Activated CD4-positive, alpha-beta memory T cell treated with anti-CD3 and anti-CD28 coated beads, Interleukin-2, amount 10 ng/mL, durations not matched to agents 7 days and 5 days (primary cell): ENCODE measurements at regions not wholly inside any gene's neighbourhood (a gene's known extent, or its start where the extent isn't known, plus 50 kb on each side); places are given as distances from the start of the nearest gene placed in this dataset.
"Not testable (repeated sequence)": the region's sequence is repeated elsewhere in the genome, so short reads cannot be mapped to it uniquely, and the experiment has no call there.

Source experiments
- CTCF ChIA-PET: fragments of 350-600 bp; sonication (Branson Sonifier 250); formaldehyde crosslinking; loops from one replicate; lab custom pipeline; 2021; ENCODE audit warnings: antibody characterized with exemption, inconsistent platforms; lab: Charles Lee
- POLR2A ChIA-PET: fragments of 350-600 bp; sonication (Branson Sonifier 250); formaldehyde crosslinking; loops from one replicate; lab custom pipeline; 2021; ENCODE audit warnings: antibody characterized with exemption; lab: Charles Lee
- DNase-seq: peaks from one replicate; pipeline ENCODE4 v3.0.0-alpha.2; 2020
- H3K27ac Mint-ChIP-seq: one replicate; pipeline ENCODE4 v1.8.0; 2021; ENCODE audit warnings: mild to moderate bottlenecking, mixed read lengths
- H3K27me3 Mint-ChIP-seq: one replicate; pipeline ENCODE4 v1.8.0; 2021; ENCODE audit warnings: mixed read lengths
- H3K36me3 Mint-ChIP-seq: one replicate; pipeline ENCODE4 v1.8.0; 2021; ENCODE audit warnings: low read depth, mixed read lengths
- H3K4me1 Mint-ChIP-seq: one replicate; pipeline ENCODE4 v1.8.0; 2021; ENCODE audit warnings: mixed read lengths
- H3K4me3 Mint-ChIP-seq: one replicate; pipeline ENCODE4 v1.8.0; 2021; ENCODE audit warnings: mild to moderate bottlenecking, mixed read lengths
- H3K9me3 Mint-ChIP-seq: one replicate; pipeline ENCODE4 v1.8.0; 2021; ENCODE audit warnings: mixed read lengths

- DNase-seq = no peak
- H3K4me1 Mint-ChIP-seq = no peaks in the 10 kb centered on the region
- ChIA-PET CTCF (no interaction called here), POLR2A (no interaction called here)
- H3K27ac Mint-ChIP-seq = no peak overlapping the region
- H3K36me3 Mint-ChIP-seq = no peaks in the 10 kb centered on the region
- no peak overlapping the region for H3K4me3 Mint-ChIP-seq
- peaks cover 2% of the 10 kb centered on the region for H3K9me3 Mint-ChIP-seq
- H3K27me3 Mint-ChIP-seq = no peaks in the 10 kb centered on the region
Observed at GRCh38 chr7:20534543-20534942, 80.9 kb upstream of the ABCB5 start.

- CTCF ChIA-PET = no interaction called here
- no peak for DNase-seq
- POLR2A ChIA-PET = no interaction called here
- H3K27me3 Mint-ChIP-seq = no peaks in the 10 kb centered on the region
- peaks cover 2% of the 10 kb centered on the region for H3K9me3 Mint-ChIP-seq
- no peak overlapping the region for H3K27ac Mint-ChIP-seq
- no peaks in the 10 kb centered on the region for H3K36me3 Mint-ChIP-seq
- H3K4me1 Mint-ChIP-seq = no peaks in the 10 kb centered on the region
- H3K4me3 Mint-ChIP-seq = no peak overlapping the region
Observed at GRCh38 chr7:20535541-20535940, 79.9 kb upstream of the ABCB5 start.

- Mint-ChIP-seq H3K36me3 (no peaks in the 10 kb centered on the region), H3K4me3 (no peak overlapping the region), H3K9me3 (peaks cover 6% of the 10 kb centered on the region), H3K27me3 (no peaks in the 10 kb centered on the region), H3K4me1 (peaks cover 3% of the 10 kb centered on the region), H3K27ac (no peak overlapping the region)
- ChIA-PET CTCF (interaction anchor here (0.5 kb wide), 1 partner anchor 39 kb away, joined by 3 read pairs; no protein-coding TSS in a partner anchor), POLR2A (no interaction called here)
- DNase-seq = no peak
Observed at GRCh38 chr7:20539201-20539600, 76.3 kb upstream of the ABCB5 start.

GRCh38 chr7:20541608-20542349, 73.7 kb upstream of the ABCB5 start:
- DNase-seq = no peak
- Mint-ChIP-seq H3K27ac (no peak overlapping the region), H3K4me1 (peaks cover 3% of the 10 kb centered on the region), H3K27me3 (no peaks in the 10 kb centered on the region), H3K4me3 (no peak overlapping the region), H3K36me3 (no peaks in the 10 kb centered on the region), H3K9me3 (peaks cover 6% of the 10 kb centered on the region)
- POLR2A ChIA-PET = no interaction called here
- CTCF ChIA-PET = no interaction called here

GRCh38 chr7:20542594-20542993, 72.9 kb upstream of the ABCB5 start:
- H3K4me3 Mint-ChIP-seq = no peak overlapping the region
- H3K9me3 Mint-ChIP-seq = peaks cover 6% of the 10 kb centered on the region
- CTCF ChIA-PET = no interaction called here
- no peak for DNase-seq
- no peaks in the 10 kb centered on the region for H3K27me3 Mint-ChIP-seq
- H3K36me3 Mint-ChIP-seq = no peaks in the 10 kb centered on the region
- no peak overlapping the region for H3K27ac Mint-ChIP-seq
- H3K4me1 Mint-ChIP-seq = peaks cover 3% of the 10 kb centered on the region
- POLR2A ChIA-PET = no interaction called here

- Mint-ChIP-seq H3K27ac (no peak overlapping the region), H3K36me3 (no peaks in the 10 kb centered on the region), H3K9me3 (peaks cover 6% of the 10 kb centered on the region), H3K4me1 (peaks cover 3% of the 10 kb centered on the region), H3K27me3 (no peaks in the 10 kb centered on the region), H3K4me3 (no peak overlapping the region)
- ChIA-PET POLR2A (no interaction called here), CTCF (no interaction called here)
- DNase-seq = no peak
Observed at GRCh38 chr7:20543500-20543899, 72.0 kb upstream of the ABCB5 start.

- Mint-ChIP-seq H3K4me3 (no peak overlapping the region), H3K27ac (no peak overlapping the region), H3K27me3 (no peaks in the 10 kb centered on the region), H3K4me1 (peaks cover 3% of the 10 kb centered on the region), H3K36me3 (no peaks in the 10 kb centered on the region), H3K9me3 (peaks cover 4% of the 10 kb centered on the region)
- CTCF ChIA-PET = no interaction called here
- POLR2A ChIA-PET = no interaction called here
- DNase-seq = no peak
Observed at GRCh38 chr7:20545016-20545415, 70.5 kb upstream of the ABCB5 start.

GRCh38 chr7:20546958-20547357, 68.5 kb upstream of the ABCB5 start:
- POLR2A ChIA-PET = not testable (repeated sequence)

GRCh38 chr7:20554072-20554471, 61.4 kb upstream of the ABCB5 start:
- H3K27me3 Mint-ChIP-seq = no peaks in the 10 kb centered on the region
- CTCF ChIA-PET = interaction anchor here (0.6 kb wide), 1 partner anchor 1547 kb away, joined by 5 read pairs; no protein-coding TSS in a partner anchor
- DNase-seq = no peak
- POLR2A ChIA-PET = no interaction called here
- no peaks in the 10 kb centered on the region for H3K9me3 Mint-ChIP-seq
- H3K4me3 Mint-ChIP-seq = no peak overlapping the region
- no peaks in the 10 kb centered on the region for H3K36me3 Mint-ChIP-seq
- H3K4me1 Mint-ChIP-seq = no peaks in the 10 kb centered on the region
- no peak overlapping the region for H3K27ac Mint-ChIP-seq

More at GRCh38 chr7:20546958-20547357, 68.5 kb upstream of the ABCB5 start:
- DNase-seq, H3K27ac Mint-ChIP-seq, H3K4me1 Mint-ChIP-seq, H3K36me3 Mint-ChIP-seq, CTCF ChIA-PET, H3K9me3 Mint-ChIP-seq, H3K4me3 Mint-ChIP-seq, H3K27me3 Mint-ChIP-seq: not testable (repeated sequence)

- no peak overlapping the region for H3K4me3 Mint-ChIP-seq
- no peaks in the 10 kb centered on the region for H3K36me3 Mint-ChIP-seq
- CTCF ChIA-PET = no interaction called here
- no peak for DNase-seq
- H3K4me1 Mint-ChIP-seq = no peaks in the 10 kb centered on the region
- no peak overlapping the region for H3K27ac Mint-ChIP-seq
- POLR2A ChIA-PET = no interaction called here
- no peaks in the 10 kb centered on the region for H3K9me3 Mint-ChIP-seq
- no peaks in the 10 kb centered on the region for H3K27me3 Mint-ChIP-seq
Observed at GRCh38 chr7:20556091-20556490, 59.4 kb upstream of the ABCB5 start.

- H3K4me3 Mint-ChIP-seq = no peak overlapping the region
- ChIA-PET POLR2A (no interaction called here), CTCF (no interaction called here)
- DNase-seq = no peak
- no peak overlapping the region for H3K27ac Mint-ChIP-seq
- H3K4me1 Mint-ChIP-seq = no peaks in the 10 kb centered on the region
- H3K27me3 Mint-ChIP-seq = no peaks in the 10 kb centered on the region
- no peaks in the 10 kb centered on the region for H3K9me3 Mint-ChIP-seq
- H3K36me3 Mint-ChIP-seq = no peaks in the 10 kb centered on the region
Observed at GRCh38 chr7:20557116-20557515, 58.4 kb upstream of the ABCB5 start.

GRCh38 chr7:20558963-20559716, 56.3 kb upstream of the ABCB5 start:
- ChIA-PET CTCF (no interaction called here), POLR2A (no interaction called here)
- Mint-ChIP-seq H3K27ac (no peak overlapping the region), H3K4me1 (no peaks in the 10 kb centered on the region), H3K4me3 (no peak overlapping the region), H3K36me3 (no peaks in the 10 kb centered on the region), H3K9me3 (no peaks in the 10 kb centered on the region), H3K27me3 (no peaks in the 10 kb centered on the region)
- DNase-seq = no peak

GRCh38 chr7:20559883-20560282, 55.6 kb upstream of the ABCB5 start:
- H3K27ac Mint-ChIP-seq = no peak overlapping the region
- no peaks in the 10 kb centered on the region for H3K4me1 Mint-ChIP-seq
- ChIA-PET CTCF (no interaction called here), POLR2A (no interaction called here)
- H3K36me3 Mint-ChIP-seq = no peaks in the 10 kb centered on the region
- H3K27me3 Mint-ChIP-seq = no peaks in the 10 kb centered on the region
- H3K9me3 Mint-ChIP-seq = no peaks in the 10 kb centered on the region
- DNase-seq = no peak
- no peak overlapping the region for H3K4me3 Mint-ChIP-seq
